Astrocyte of the spinal cord (primary cell): ENCODE measurements at regions not wholly inside any gene's neighbourhood (a gene's known extent, or its start where the extent isn't known, plus 50 kb on each side); places are given as distances from the start of the nearest gene placed in this dataset.

ENCODE experiments used
- DNase-seq: peaks from one replicate; pipeline ENCODE4 v3.0.0; 2011; ENCODE audit warnings: low read depth, low spot score
- H3K4me3 ChIP-seq: 2 replicates; pipeline ENCODE4 v1.5.1; 2011; ENCODE audit warnings: low read depth, mild to moderate bottlenecking, low read length, moderate library complexity
- CTCF ChIP-seq: IDR thresholded peaks from 2 replicates; pipeline ENCODE4 v1.5.1; 2012; ENCODE audit warnings: low read depth, mild to moderate bottlenecking, low read length, inconsistent platforms
- in situ Hi-C: cut with HindIII; loops from 2 replicates; pipeline ENCODE4 v1.10.0; 2017; ENCODE audit warnings: low sequenced_read_pairs

GRCh38 chr2:728165-728564 lies 51.0 kb upstream of the TMEM18 start:
- no peak overlapping the region for H3K4me3 ChIP-seq
- TF ChIP-seq CTCF: no peak
- in situ Hi-C loops: no loop called here
- DNase-seq: no peak

- no peak overlapping the region for H3K4me3 ChIP-seq
- DNase-seq: no peak
- no peak for TF ChIP-seq CTCF
- in situ Hi-C loops: no loop called here
Measured at GRCh38 chr2:727071-727470, 49.9 kb upstream of the TMEM18 start.
